Peyer's patch (tissue), 4 donors: ENCODE measurements at regions not wholly inside any gene's neighbourhood (a gene's known extent, or its start where the extent isn't known, plus 50 kb on each side); places are given as distances from the start of the nearest gene placed in this dataset.

Experiments used
- POLR2A ChIP-seq, 2 donors: fragments of 450-650 bp; IDR thresholded peaks; one replicate each; pipeline ENCODE4 v1.5.1; 2017; ENCODE audit warnings: antibody characterized with exemption in 2 of 2, mild to moderate bottlenecking in 2 of 2, moderate library complexity in 2 of 2
- TF ChIP-seq, protein P1 (sequence below), 6 experiments: fragments of 450-650 bp in 4 of 6; fragments of 200-600 bp in 2 of 6; sonication (generic) in 1 of 6; IDR thresholded peaks; one replicate each; pipeline ENCODE4 v1.5.1; 2017 to 2019; ENCODE audit warnings: antibody characterized with exemption in 6 of 6, mild to moderate bottlenecking in 3 of 6, moderate library complexity in 1 of 6

DNA sequence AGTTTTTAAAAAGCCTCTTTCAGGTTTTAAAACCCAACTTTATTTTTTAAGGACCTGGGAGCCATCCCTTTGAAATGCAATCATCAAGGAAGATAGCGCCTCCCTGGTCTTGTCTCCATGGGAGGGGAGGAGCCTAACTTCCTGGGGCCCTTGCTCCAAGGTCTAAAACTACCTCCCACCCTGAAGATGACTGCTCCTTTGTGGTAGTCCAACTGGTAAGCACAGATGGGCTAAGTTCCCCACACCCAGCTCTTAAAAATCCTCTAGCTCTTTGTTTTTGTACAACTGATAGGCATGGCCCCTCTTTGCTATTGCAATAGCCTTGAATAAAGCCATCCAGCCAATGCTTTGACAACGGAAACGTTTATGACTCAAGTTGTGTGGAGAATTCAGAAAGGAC, 716.8 kb downstream of the CBLN2 start:
- TF ChIP-seq, protein P1, sequence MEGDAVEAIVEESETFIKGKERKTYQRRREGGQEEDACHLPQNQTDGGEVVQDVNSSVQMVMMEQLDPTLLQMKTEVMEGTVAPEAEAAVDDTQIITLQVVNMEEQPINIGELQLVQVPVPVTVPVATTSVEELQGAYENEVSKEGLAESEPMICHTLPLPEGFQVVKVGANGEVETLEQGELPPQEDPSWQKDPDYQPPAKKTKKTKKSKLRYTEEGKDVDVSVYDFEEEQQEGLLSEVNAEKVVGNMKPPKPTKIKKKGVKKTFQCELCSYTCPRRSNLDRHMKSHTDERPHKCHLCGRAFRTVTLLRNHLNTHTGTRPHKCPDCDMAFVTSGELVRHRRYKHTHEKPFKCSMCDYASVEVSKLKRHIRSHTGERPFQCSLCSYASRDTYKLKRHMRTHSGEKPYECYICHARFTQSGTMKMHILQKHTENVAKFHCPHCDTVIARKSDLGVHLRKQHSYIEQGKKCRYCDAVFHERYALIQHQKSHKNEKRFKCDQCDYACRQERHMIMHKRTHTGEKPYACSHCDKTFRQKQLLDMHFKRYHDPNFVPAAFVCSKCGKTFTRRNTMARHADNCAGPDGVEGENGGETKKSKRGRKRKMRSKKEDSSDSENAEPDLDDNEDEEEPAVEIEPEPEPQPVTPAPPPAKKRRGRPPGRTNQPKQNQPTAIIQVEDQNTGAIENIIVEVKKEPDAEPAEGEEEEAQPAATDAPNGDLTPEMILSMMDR (IDR thresholded peaks at IDR 0.05) = no peak
- no peak for TF ChIP-seq POLR2A (IDR thresholded peaks at IDR 0.05)
